DOHH2 (cell line): ENCODE measurements at regions not wholly inside any gene's neighbourhood (a gene's known extent, or its start where the extent isn't known, plus 50 kb on each side); places are given as distances from the start of the nearest gene placed in this dataset.

Experiments
- H3F3A ChIP-seq: fragments of 200-600 bp; sonication (generic), shearing (Covaris generic); 2 replicates; pipeline ENCODE4 v1.6.0; 2016; ENCODE audit warnings: antibody characterized with exemption, mild to moderate bottlenecking; ENCODE audit not compliant: control insufficient read depth, insufficient read depth
- H3K27ac ChIP-seq: fragments of 200-600 bp; sonication (generic); 2 replicates; pipeline ENCODE4 v1.5.1; 2014; ENCODE audit warnings: low read depth, mild to moderate bottlenecking, low read length, moderate library complexity
- H3K27me3 ChIP-seq: fragments of 200-600 bp; sonication (generic); 2 replicates; pipeline ENCODE4 v1.6.1; 2014; ENCODE audit warnings: mild to moderate bottlenecking, low read length, mixed read lengths; ENCODE audit not compliant: control insufficient read depth
- H3K36me3 ChIP-seq: fragments of 200-600 bp; sonication (generic); 2 replicates; pipeline ENCODE4 v1.6.1; 2014; ENCODE audit warnings: mild to moderate bottlenecking, low read length, moderate library complexity, mixed read lengths; ENCODE audit not compliant: control insufficient read depth
- H3K4me1 ChIP-seq: fragments of 200-600 bp; sonication (generic); 2 replicates; pipeline ENCODE4 v1.6.1; 2014; ENCODE audit warnings: mild to moderate bottlenecking, low read length, mixed read lengths; ENCODE audit not compliant: control insufficient read depth
- H3K4me2 ChIP-seq: fragments of 200-600 bp; sonication (generic); 2 replicates; pipeline ENCODE4 v1.6.0; 2014; ENCODE audit warnings: mild to moderate bottlenecking, low read length, moderate library complexity
- H3K4me3 ChIP-seq: fragments of 200-600 bp; sonication (generic); 2 replicates; pipeline ENCODE4 v1.5.1; 2014; ENCODE audit warnings: mild to moderate bottlenecking, low read length, mixed read lengths
- H3K79me2 ChIP-seq: fragments of 200-600 bp; sonication (generic); 2 replicates; pipeline ENCODE4 v1.6.1; 2014; ENCODE audit warnings: mild to moderate bottlenecking, low read length, mixed read lengths; ENCODE audit not compliant: control insufficient read depth
- H3K9me2 ChIP-seq: fragments of 200-600 bp; sonication (generic); replicated peaks from 2 replicates; pipeline ENCODE4 v1.6.1; 2014; ENCODE audit warnings: mild to moderate bottlenecking, low read length, mixed read lengths; ENCODE audit not compliant: control insufficient read depth
- H3K9me3 ChIP-seq: fragments of 200-600 bp; sonication (generic); 2 replicates; pipeline ENCODE4 v1.6.1; 2014; ENCODE audit warnings: antibody characterized with exemption, low read length, mixed read lengths; ENCODE audit not compliant: control insufficient read depth, insufficient read depth
- H4K20me1 ChIP-seq: fragments of 200-600 bp; sonication (generic); 2 replicates; pipeline ENCODE4 v1.6.0; 2014; ENCODE audit warnings: low read depth, mild to moderate bottlenecking, antibody characterized with exemption, low read length, moderate library complexity; ENCODE audit not compliant: control insufficient read depth, insufficient read depth
- CTCF ChIP-seq: fragments of 200-600 bp; sonication (generic); IDR thresholded peaks from one replicate; pipeline ENCODE4 v1.5.1; 2014; ENCODE audit warnings: antibody characterized with exemption, mild to moderate bottlenecking, low read depth, low read length; ENCODE audit not compliant: poor library complexity, severe bottlenecking
- EZH2phosphoT487 ChIP-seq: fragments of 200-600 bp; sonication (generic); IDR thresholded peaks from 2 replicates; pipeline ENCODE4 v1.6.1; 2017; ENCODE audit warnings: borderline replicate concordance, mild to moderate bottlenecking, antibody characterized with exemption, low read length, moderate library complexity, mixed read lengths

GRCh38 chrX:97846718-97847237, 963.1 kb downstream of the RPA4 start:
- Histone ChIP-seq H3K27ac (no peak overlapping the region), H3K9me2 (no peaks in the 10 kb centered on the region), H3K27me3 (no peaks in the 10 kb centered on the region), H3F3A (no peaks in the 10 kb centered on the region), H3K4me2 (no peak overlapping the region), H3K4me3 (no peak overlapping the region), H3K36me3 (no peaks in the 10 kb centered on the region), H3K9me3 (no peaks in the 10 kb centered on the region), H3K4me1 (no peaks in the 10 kb centered on the region), H3K79me2 (no peaks in the 10 kb centered on the region), H4K20me1 (no peaks in the 10 kb centered on the region)
- no peak for TF ChIP-seq EZH2phosphoT487
- no peak for TF ChIP-seq CTCF

- Histone ChIP-seq H3K9me3 (no peaks in the 10 kb centered on the region), H4K20me1 (no peaks in the 10 kb centered on the region), H3K9me2 (no peaks in the 10 kb centered on the region), H3K79me2 (no peaks in the 10 kb centered on the region), H3F3A (no peaks in the 10 kb centered on the region), H3K4me2 (no peak overlapping the region), H3K27ac (no peak overlapping the region), H3K4me3 (no peak overlapping the region), H3K36me3 (no peaks in the 10 kb centered on the region), H3K27me3 (no peaks in the 10 kb centered on the region), H3K4me1 (no peaks in the 10 kb centered on the region)
- TF ChIP-seq CTCF, result no peak
- no peak for TF ChIP-seq EZH2phosphoT487
Measured at GRCh38 chrX:97847885-97848679, 964.4 kb downstream of the RPA4 start.

GRCh38 chrX:97849951-97850350, 966.2 kb downstream of the RPA4 start:
- Histone ChIP-seq H3K4me1 (no peaks in the 10 kb centered on the region), H3K9me3 (no peaks in the 10 kb centered on the region), H3K36me3 (no peaks in the 10 kb centered on the region), H3K27me3 (no peaks in the 10 kb centered on the region), H3F3A (no peaks in the 10 kb centered on the region), H3K27ac (no peak overlapping the region), H3K9me2 (no peaks in the 10 kb centered on the region), H4K20me1 (no peaks in the 10 kb centered on the region), H3K79me2 (no peaks in the 10 kb centered on the region), H3K4me3 (no peak overlapping the region), H3K4me2 (no peak overlapping the region)
- TF ChIP-seq EZH2phosphoT487 (no peak), CTCF (no peak)
